LNCaP clone FGC (cell line): ENCODE measurements at regions not wholly inside any gene's neighbourhood (a gene's known extent, or its start where the extent isn't known, plus 50 kb on each side); places are given as distances from the start of the nearest gene placed in this dataset.
A peak's percentile ranks its signal among the peaks of the same experiment; 100 is the strongest.

Source experiments
- DNase-seq: peaks from one replicate; pipeline ENCODE4 v3.0.0-alpha.2; 2011; ENCODE audit warnings: low read depth
- H3K4me3 ChIP-seq: 2 replicates; pipeline ENCODE4 v1.5.1; 2011; ENCODE audit warnings: mild to moderate bottlenecking, low read depth, low read length, control low read depth
- CTCF ChIP-seq: IDR thresholded peaks from 2 replicates; pipeline ENCODE4 v1.5.1; 2012; ENCODE audit warnings: mild to moderate bottlenecking; ENCODE audit not compliant: control insufficient read depth, insufficient read depth; ENCODE audit errors: extremely low read depth

GRCh38 chr10:8456386-8456785 lies 401.9 kb downstream of the GATA3 start:
- no peak for TF ChIP-seq CTCF
- no peak for DNase-seq
- no peak overlapping the region for H3K4me3 ChIP-seq

- no peak for DNase-seq
- no peak overlapping the region for H3K4me3 ChIP-seq
- TF ChIP-seq CTCF: no peak
Observed at GRCh38 chr10:8460626-8461025, 406.1 kb downstream of the GATA3 start.

GRCh38 chr10:8462565-8462964 lies 408.1 kb downstream of the GATA3 start:
- no peak for TF ChIP-seq CTCF
- no peak for DNase-seq
- H3K4me3 ChIP-seq: no peak overlapping the region

- no peak overlapping the region for H3K4me3 ChIP-seq
- no peak for DNase-seq
- TF ChIP-seq CTCF: no peak
Observed at GRCh38 chr10:8463853-8464252, 409.4 kb downstream of the GATA3 start.

- no peak for TF ChIP-seq CTCF
- DNase-seq: no peak
- no peak overlapping the region for H3K4me3 ChIP-seq
Observed at GRCh38 chr10:8468477-8468876, 414.0 kb downstream of the GATA3 start.

- no peak for DNase-seq
- TF ChIP-seq CTCF: peak; percentile 30; the same call in 1 of the 2 replicates
- no peak overlapping the region for H3K4me3 ChIP-seq
Observed at GRCh38 chr10:8473205-8473604, 418.7 kb downstream of the GATA3 start.

- TF ChIP-seq CTCF: no peak
- no peak overlapping the region for H3K4me3 ChIP-seq
- no peak for DNase-seq
Observed at GRCh38 chr10:8477300-8477699, 422.8 kb downstream of the GATA3 start.
